Liver (tissue), 3 donors: ENCODE measurements at regions not wholly inside any gene's neighbourhood (a gene's known extent, or its start where the extent isn't known, plus 50 kb on each side); places are given as distances from the start of the nearest gene placed in this dataset.

Source experiments
- FOXA2 ChIP-seq: IDR thresholded peaks from 2 replicates; pipeline ENCODE4 v1.6.1; 2016; ENCODE audit warnings: antibody characterized with exemption
- JUND ChIP-seq, 2 donors: IDR thresholded peaks; 2 replicates each; pipeline ENCODE4 v1.6.1; 2016; ENCODE audit warnings: antibody characterized with exemption in 2 of 2
- SP1 ChIP-seq: IDR thresholded peaks from 2 replicates; pipeline ENCODE4 v1.6.1; 2018; ENCODE audit warnings: antibody characterized with exemption, mild to moderate bottlenecking
- TAF1 ChIP-seq: conservative IDR thresholded peaks from 2 replicates; pipeline ENCODE4 v1.6.1; 2016; ENCODE audit warnings: antibody characterized with exemption, mild to moderate bottlenecking
- TF ChIP-seq, protein P1 (sequence below): IDR thresholded peaks from 2 replicates; pipeline ENCODE4 v1.6.1; 2016; ENCODE audit warnings: antibody characterized with exemption, mild to moderate bottlenecking
- TF ChIP-seq, protein P2 (sequence below): fragments of 150-350 bp; IDR thresholded peaks from 2 replicates; pipeline ENCODE4 v1.5.1; 2017; ENCODE audit warnings: improper control_type of control experiment, low read depth, low read length; ENCODE audit not compliant: missing input control
- donor health status: healthy.
- donor health status: healthy.

DNA sequence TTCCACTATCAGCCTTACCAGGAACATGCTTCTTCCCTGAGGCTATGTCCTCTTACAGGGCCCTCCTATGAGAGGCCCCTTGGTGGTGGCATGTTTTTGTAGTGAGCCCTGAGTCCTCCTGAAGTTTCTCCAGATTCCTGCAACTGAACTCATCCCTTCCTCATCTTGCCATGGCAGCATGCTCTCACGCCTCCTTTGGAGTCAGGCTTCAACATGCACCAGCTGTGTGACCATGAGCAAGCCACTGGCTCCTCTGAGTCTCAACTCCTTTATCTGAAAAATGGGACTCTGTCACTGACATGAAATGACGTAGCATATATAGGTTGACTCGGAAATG, 216.3 kb upstream of the TLE3 start:
- TF ChIP-seq, protein P1, sequence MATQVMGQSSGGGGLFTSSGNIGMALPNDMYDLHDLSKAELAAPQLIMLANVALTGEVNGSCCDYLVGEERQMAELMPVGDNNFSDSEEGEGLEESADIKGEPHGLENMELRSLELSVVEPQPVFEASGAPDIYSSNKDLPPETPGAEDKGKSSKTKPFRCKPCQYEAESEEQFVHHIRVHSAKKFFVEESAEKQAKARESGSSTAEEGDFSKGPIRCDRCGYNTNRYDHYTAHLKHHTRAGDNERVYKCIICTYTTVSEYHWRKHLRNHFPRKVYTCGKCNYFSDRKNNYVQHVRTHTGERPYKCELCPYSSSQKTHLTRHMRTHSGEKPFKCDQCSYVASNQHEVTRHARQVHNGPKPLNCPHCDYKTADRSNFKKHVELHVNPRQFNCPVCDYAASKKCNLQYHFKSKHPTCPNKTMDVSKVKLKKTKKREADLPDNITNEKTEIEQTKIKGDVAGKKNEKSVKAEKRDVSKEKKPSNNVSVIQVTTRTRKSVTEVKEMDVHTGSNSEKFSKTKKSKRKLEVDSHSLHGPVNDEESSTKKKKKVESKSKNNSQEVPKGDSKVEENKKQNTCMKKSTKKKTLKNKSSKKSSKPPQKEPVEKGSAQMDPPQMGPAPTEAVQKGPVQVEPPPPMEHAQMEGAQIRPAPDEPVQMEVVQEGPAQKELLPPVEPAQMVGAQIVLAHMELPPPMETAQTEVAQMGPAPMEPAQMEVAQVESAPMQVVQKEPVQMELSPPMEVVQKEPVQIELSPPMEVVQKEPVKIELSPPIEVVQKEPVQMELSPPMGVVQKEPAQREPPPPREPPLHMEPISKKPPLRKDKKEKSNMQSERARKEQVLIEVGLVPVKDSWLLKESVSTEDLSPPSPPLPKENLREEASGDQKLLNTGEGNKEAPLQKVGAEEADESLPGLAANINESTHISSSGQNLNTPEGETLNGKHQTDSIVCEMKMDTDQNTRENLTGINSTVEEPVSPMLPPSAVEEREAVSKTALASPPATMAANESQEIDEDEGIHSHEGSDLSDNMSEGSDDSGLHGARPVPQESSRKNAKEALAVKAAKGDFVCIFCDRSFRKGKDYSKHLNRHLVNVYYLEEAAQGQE = no peak
- TF ChIP-seq, protein P2, sequence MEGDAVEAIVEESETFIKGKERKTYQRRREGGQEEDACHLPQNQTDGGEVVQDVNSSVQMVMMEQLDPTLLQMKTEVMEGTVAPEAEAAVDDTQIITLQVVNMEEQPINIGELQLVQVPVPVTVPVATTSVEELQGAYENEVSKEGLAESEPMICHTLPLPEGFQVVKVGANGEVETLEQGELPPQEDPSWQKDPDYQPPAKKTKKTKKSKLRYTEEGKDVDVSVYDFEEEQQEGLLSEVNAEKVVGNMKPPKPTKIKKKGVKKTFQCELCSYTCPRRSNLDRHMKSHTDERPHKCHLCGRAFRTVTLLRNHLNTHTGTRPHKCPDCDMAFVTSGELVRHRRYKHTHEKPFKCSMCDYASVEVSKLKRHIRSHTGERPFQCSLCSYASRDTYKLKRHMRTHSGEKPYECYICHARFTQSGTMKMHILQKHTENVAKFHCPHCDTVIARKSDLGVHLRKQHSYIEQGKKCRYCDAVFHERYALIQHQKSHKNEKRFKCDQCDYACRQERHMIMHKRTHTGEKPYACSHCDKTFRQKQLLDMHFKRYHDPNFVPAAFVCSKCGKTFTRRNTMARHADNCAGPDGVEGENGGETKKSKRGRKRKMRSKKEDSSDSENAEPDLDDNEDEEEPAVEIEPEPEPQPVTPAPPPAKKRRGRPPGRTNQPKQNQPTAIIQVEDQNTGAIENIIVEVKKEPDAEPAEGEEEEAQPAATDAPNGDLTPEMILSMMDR = no peak
- no peak for TF ChIP-seq TAF1
- no peak for TF ChIP-seq JUND (IDR thresholded peaks at IDR 0.05)
- no peak for TF ChIP-seq SP1
- no peak for TF ChIP-seq FOXA2
